ENCODE measurements at regions not wholly inside any gene's neighbourhood (a gene's known extent, or its start where the extent isn't known, plus 50 kb on each side); places are given as distances from the start of the nearest gene placed in this dataset.
"Not testable (repeated sequence)": the region's sequence is repeated elsewhere in the genome, so short reads cannot be mapped to it uniquely, and the experiment has no call there.

- no peak for DNase-seq (ENCODE audit: low read depth in 2 of 2)
Observed at GRCh38 chr13:65307056-65307455, 1923.1 kb downstream of the PCDH9 start.

- DNase-seq (ENCODE audit: low read depth in 2 of 2) = no peak
Observed at GRCh38 chr13:65302691-65303090, 1927.4 kb downstream of the PCDH9 start.

GRCh38 chr13:65301506-65301905 is 1928.6 kb downstream of the PCDH9 start:
- DNase-seq (ENCODE audit: low read depth in 2 of 2) = no peak

- no peak for DNase-seq (ENCODE audit: low read depth in 2 of 2)
Observed at GRCh38 chr13:65300220-65300619, 1929.9 kb downstream of the PCDH9 start.

- no peak for DNase-seq (ENCODE audit: low read depth in 2 of 2)
Observed at GRCh38 chr13:65293530-65294198, 1936.5 kb downstream of the PCDH9 start.

GRCh38 chr13:65292488-65292901 is 1937.6 kb downstream of the PCDH9 start:
- no peak for DNase-seq (ENCODE audit: low read depth in 2 of 2)

GRCh38 chr13:65287405-65287804 is 1942.7 kb downstream of the PCDH9 start:
- no peak for DNase-seq (ENCODE audit: low read depth in 2 of 2)

GRCh38 chr13:65275838-65276630 is 1954.1 kb downstream of the PCDH9 start:
- no peak for DNase-seq (ENCODE audit: low read depth in 2 of 2)

GRCh38 chr13:65275108-65275507 is 1955.0 kb downstream of the PCDH9 start:
- DNase-seq (ENCODE audit: low read depth in 2 of 2) = no peak

- not testable (repeated sequence) for DNase-seq (ENCODE audit: low read depth in 2 of 2)
Observed at GRCh38 chr13:65273811-65274420, 1956.2 kb downstream of the PCDH9 start.

GRCh38 chr13:65268009-65268408 is 1962.1 kb downstream of the PCDH9 start:
- no peak for DNase-seq (ENCODE audit: low read depth in 2 of 2)

- DNase-seq (ENCODE audit: low read depth in 2 of 2) = no peak
Observed at GRCh38 chr13:65265988-65266387, 1964.1 kb downstream of the PCDH9 start.

- DNase-seq (ENCODE audit: low read depth in 2 of 2) = no peak
Observed at GRCh38 chr13:65264066-65264465, 1966.1 kb downstream of the PCDH9 start.

GRCh38 chr13:65260946-65261891 is 1968.9 kb downstream of the PCDH9 start:
- no peak for DNase-seq (ENCODE audit: low read depth in 2 of 2)

GRCh38 chr13:65240773-65241172 is 1989.4 kb downstream of the PCDH9 start:
- no peak for DNase-seq (ENCODE audit: low read depth in 2 of 2)

GRCh38 chr13:65236841-65237418 is 1993.2 kb downstream of the PCDH9 start:
- DNase-seq (ENCODE audit: low read depth in 2 of 2) = no peak

GRCh38 chr13:65217471-65217995 is 2012.6 kb downstream of the PCDH9 start:
- no peak for DNase-seq (ENCODE audit: low read depth in 2 of 2)

- not testable (repeated sequence) for DNase-seq (ENCODE audit: low read depth in 2 of 2)
Observed at GRCh38 chr13:65202845-65203244, 2027.3 kb downstream of the PCDH9 start.

- no peak for DNase-seq (ENCODE audit: low read depth in 2 of 2)
Observed at GRCh38 chr13:65188721-65189120, 2041.4 kb downstream of the PCDH9 start.

GRCh38 chr13:65168026-65168425 is 2062.1 kb downstream of the PCDH9 start:
- no peak for DNase-seq (ENCODE audit: low read depth in 2 of 2)

- DNase-seq (ENCODE audit: low read depth in 2 of 2) = no peak
Observed at GRCh38 chr13:65166675-65167074, 2063.5 kb downstream of the PCDH9 start.
